ENCODE measurements at regions not wholly inside any gene's neighbourhood (a gene's known extent, or its start where the extent isn't known, plus 50 kb on each side); places are given as distances from the start of the nearest gene placed in this dataset.

DNA sequence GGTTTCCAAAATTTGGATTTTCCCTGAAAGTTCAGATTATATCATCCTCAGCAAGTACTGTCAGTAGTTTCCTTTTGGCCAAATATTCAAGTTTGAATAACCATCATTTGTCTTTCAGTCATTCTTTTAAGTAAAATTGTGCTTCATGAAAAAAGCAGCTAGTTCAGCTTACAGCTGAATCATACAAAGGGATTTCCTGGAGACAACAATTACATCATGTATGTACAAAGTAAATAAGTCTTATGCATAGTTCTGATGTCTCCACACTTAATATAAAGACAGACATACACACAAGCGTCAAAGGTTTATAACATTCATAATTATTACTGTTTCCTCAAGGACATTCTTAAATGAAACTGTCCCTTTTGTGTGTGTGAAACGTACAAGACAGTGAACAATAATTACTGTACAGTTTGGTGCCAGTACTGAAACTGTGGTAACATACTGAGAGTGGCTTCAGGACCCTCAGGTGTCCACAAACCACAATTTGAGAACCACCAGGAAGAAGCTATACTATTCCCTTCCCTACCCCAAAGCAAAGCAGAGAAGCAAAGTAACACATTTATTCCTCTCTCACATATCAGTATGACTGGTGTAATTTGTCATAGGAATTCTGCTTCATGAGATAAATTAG is 746.6 kb downstream of the TAF11L14 start:
- TF ChIP-seq, protein P1, sequence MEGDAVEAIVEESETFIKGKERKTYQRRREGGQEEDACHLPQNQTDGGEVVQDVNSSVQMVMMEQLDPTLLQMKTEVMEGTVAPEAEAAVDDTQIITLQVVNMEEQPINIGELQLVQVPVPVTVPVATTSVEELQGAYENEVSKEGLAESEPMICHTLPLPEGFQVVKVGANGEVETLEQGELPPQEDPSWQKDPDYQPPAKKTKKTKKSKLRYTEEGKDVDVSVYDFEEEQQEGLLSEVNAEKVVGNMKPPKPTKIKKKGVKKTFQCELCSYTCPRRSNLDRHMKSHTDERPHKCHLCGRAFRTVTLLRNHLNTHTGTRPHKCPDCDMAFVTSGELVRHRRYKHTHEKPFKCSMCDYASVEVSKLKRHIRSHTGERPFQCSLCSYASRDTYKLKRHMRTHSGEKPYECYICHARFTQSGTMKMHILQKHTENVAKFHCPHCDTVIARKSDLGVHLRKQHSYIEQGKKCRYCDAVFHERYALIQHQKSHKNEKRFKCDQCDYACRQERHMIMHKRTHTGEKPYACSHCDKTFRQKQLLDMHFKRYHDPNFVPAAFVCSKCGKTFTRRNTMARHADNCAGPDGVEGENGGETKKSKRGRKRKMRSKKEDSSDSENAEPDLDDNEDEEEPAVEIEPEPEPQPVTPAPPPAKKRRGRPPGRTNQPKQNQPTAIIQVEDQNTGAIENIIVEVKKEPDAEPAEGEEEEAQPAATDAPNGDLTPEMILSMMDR (IDR thresholded peaks at IDR 0.05): no peak
- no peak for TF ChIP-seq POLR2A (IDR thresholded peaks at IDR 0.05)

Measured in uterus (tissue), 2 donors.